HG03439 (cell line): ENCODE measurements at regions not wholly inside any gene's neighbourhood (a gene's known extent, or its start where the extent isn't known, plus 50 kb on each side); places are given as distances from the start of the nearest gene placed in this dataset.
A peak's percentile ranks its signal among the peaks of the same experiment; 100 is the strongest.

ENCODE experiments used
- ATAC-seq: cut with Tn5 transposase; IDR thresholded peaks from one replicate; pipeline ENCODE4 v1.9.1; 2021; ENCODE audit warnings: mild to moderate bottlenecking, moderate library complexity; ENCODE audit not compliant: unreplicated experiment

- no peak for ATAC-seq
These were observed 59.8 kb upstream of the GPM6A start for GRCh38 chr4:175871774-175872405.

- no peak for ATAC-seq
These were observed 61.6 kb upstream of the GPM6A start for GRCh38 chr4:175873707-175874106.

- no peak for ATAC-seq
These were observed 62.2 kb upstream of the GPM6A start for GRCh38 chr4:175874306-175874705.

- ATAC-seq: no peak
These were observed 64.1 kb upstream of the GPM6A start for GRCh38 chr4:175875993-175876771.

- no peak for ATAC-seq
These were observed 70.8 kb upstream of the GPM6A start for GRCh38 chr4:175882891-175883290.

- ATAC-seq: no peak
These were observed 72.0 kb upstream of the GPM6A start for GRCh38 chr4:175884048-175884447.

GRCh38 chr4:175891231-175891630, 79.2 kb upstream of the GPM6A start:
- no peak for ATAC-seq

GRCh38 chr4:175891851-175892250, 79.8 kb upstream of the GPM6A start:
- no peak for ATAC-seq

- ATAC-seq: no peak
These were observed 93.9 kb upstream of the GPM6A start for GRCh38 chr4:175905925-175906324.

- no peak for ATAC-seq
These were observed 94.3 kb upstream of the GPM6A start for GRCh38 chr4:175906384-175906783.

GRCh38 chr4:175910700-175911099, 98.6 kb upstream of the GPM6A start:
- ATAC-seq: no peak

- ATAC-seq: no peak
These were observed 104.7 kb upstream of the GPM6A start for GRCh38 chr4:175916626-175917351.

- peak; percentile 84 for ATAC-seq
These were observed 115.1 kb upstream of the GPM6A start for GRCh38 chr4:175927121-175927520.

GRCh38 chr4:175929441-175929840, 117.4 kb upstream of the GPM6A start:
- ATAC-seq: no peak

GRCh38 chr4:175929932-175930331, 117.9 kb upstream of the GPM6A start:
- no peak for ATAC-seq

- no peak for ATAC-seq
These were observed 118.4 kb upstream of the GPM6A start for GRCh38 chr4:175930471-175930870.

GRCh38 chr4:175932116-175932515, 120.1 kb upstream of the GPM6A start:
- ATAC-seq: no peak

- ATAC-seq: no peak
These were observed 122.4 kb upstream of the GPM6A start for GRCh38 chr4:175934506-175934905.

- no peak for ATAC-seq
These were observed 123.1 kb upstream of the GPM6A start for GRCh38 chr4:175935016-175935661.

GRCh38 chr4:175944126-175944910, 121.3 kb upstream of the WDR17 start:
- ATAC-seq: no peak
